ENCODE measurements at regions not wholly inside any gene's neighbourhood (a gene's known extent, or its start where the extent isn't known, plus 50 kb on each side); places are given as distances from the start of the nearest gene placed in this dataset.

- H3K27ac ChIP-seq, result no peak overlapping the region
- TF ChIP-seq CTCF (IDR thresholded peaks at IDR 0.05), result no peak
- no peak for TF ChIP-seq ZFX (IDR thresholded peaks at IDR 0.05; ENCODE audit: borderline replicate concordance)
Measured at GRCh38 chr4:126812076-126812475, 820.7 kb upstream of the INTU start.

DNA sequence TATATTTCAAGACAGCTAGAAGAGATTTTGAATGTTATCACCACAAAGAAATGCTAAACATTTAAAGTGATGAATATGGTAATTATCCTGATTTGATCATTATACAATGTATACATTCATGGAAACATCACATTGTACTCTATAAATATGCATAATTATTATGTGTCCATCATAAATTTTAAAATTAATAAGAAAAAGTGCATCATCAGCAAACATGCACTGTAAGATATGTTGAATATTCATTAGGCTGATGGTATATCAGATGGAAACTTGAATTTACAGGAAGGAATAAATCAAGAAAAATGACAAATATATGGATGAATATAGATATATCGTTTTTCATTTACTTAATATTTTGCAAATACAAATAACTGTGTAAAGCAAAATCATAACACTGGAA is 812.1 kb upstream of the INTU start:
- no peak for TF ChIP-seq CTCF (IDR thresholded peaks at IDR 0.05)
- TF ChIP-seq ZFX (IDR thresholded peaks at IDR 0.05; ENCODE audit: borderline replicate concordance), result no peak
- H3K27ac ChIP-seq, result no peak overlapping the region

DNA sequence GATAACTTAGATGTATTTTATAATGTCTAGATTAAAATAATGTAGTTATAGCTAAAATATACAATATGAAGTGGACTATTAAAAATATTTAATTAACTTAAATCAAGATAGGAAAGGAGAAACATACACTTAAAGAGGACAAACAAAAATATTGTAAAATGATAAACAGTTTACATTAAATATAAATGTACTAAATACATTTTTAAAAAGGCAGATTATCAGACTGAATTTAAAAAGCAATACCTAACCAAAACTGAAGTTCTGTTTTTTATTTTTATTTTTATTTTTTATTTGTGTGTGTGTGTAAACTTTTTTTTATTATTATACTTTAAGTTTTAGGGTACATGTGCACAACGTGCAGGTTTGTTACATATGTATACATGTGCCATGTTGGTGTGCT is 811.6 kb upstream of the INTU start:
- no peak overlapping the region for H3K27ac ChIP-seq
- TF ChIP-seq CTCF (IDR thresholded peaks at IDR 0.05) (no peak), ZFX (IDR thresholded peaks at IDR 0.05; ENCODE audit: borderline replicate concordance) (no peak)

GRCh38 chr4:126825083-126825482 is 807.7 kb upstream of the INTU start:
- H3K27ac ChIP-seq, result no peak overlapping the region
- no peak for TF ChIP-seq CTCF (IDR thresholded peaks at IDR 0.05)
- no peak for TF ChIP-seq ZFX (IDR thresholded peaks at IDR 0.05; ENCODE audit: borderline replicate concordance)

- H3K27ac ChIP-seq, result no peak overlapping the region
- no peak for TF ChIP-seq ZFX (IDR thresholded peaks at IDR 0.05; ENCODE audit: borderline replicate concordance)
- TF ChIP-seq CTCF (IDR thresholded peaks at IDR 0.05), result no peak
Measured at GRCh38 chr4:126827669-126828068, 805.1 kb upstream of the INTU start.

DNA sequence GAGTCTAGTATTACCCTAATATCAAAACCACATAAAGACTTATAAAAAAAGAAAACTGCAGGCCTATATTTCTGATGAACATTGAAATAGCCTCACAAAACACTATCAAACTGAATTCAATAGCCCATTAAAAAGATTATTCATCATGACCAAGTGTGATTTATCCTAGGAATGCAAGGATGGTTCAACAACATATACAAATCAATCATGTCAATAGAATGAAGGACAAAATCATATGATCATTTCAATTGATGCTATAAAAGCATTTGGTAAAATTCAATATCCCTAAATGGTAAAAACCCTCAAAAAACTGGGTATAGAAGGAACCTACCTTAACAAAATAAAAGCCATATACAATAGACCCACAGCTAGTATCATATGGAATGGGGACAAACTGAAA is 797.9 kb upstream of the INTU start:
- TF ChIP-seq CTCF (IDR thresholded peaks at IDR 0.05), result no peak
- TF ChIP-seq ZFX (IDR thresholded peaks at IDR 0.05; ENCODE audit: borderline replicate concordance), result no peak
- no peak overlapping the region for H3K27ac ChIP-seq

GRCh38 chr4:126838941-126839679 is 793.6 kb upstream of the INTU start:
- TF ChIP-seq ZFX (IDR thresholded peaks at IDR 0.05; ENCODE audit: borderline replicate concordance) (no peak), CTCF (IDR thresholded peaks at IDR 0.05) (no peak)
- no peak overlapping the region for H3K27ac ChIP-seq

Measured in 22Rv1 (cell line).